NCI-H446 (cell line): ENCODE measurements at regions not wholly inside any gene's neighbourhood (a gene's known extent, or its start where the extent isn't known, plus 50 kb on each side); places are given as distances from the start of the nearest gene placed in this dataset.
"Not testable (repeated sequence)": the region's sequence is repeated elsewhere in the genome, so short reads cannot be mapped to it uniquely, and the experiment has no call there.

Experiments
- DNase-seq, 2 experiments: peaks; one replicate each; lab custom pipeline; 2025; lab: John Stamatoyannopoulos, UW

DNA sequence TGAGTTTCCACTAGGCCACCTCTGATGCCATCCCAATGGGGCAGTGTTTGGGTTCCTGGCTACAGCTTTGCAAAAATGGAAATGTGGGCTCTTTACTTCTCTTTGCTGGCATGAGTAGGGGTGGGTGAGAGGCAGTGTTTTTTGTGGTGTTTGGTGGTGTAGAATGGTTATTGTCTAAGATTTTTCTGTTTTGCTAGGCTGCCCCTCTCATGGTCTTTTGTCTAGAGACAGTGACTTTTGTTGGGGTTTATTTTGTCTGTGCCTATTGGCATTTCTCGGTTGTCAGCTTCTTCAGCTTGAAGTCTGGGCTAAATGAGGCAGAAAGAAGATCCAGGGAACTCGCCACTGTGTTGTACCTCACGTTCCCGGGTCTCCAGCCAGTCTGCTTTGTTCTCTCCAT is 112.1 kb downstream of the CENPF start:
- no peak for DNase-seq

DNA sequence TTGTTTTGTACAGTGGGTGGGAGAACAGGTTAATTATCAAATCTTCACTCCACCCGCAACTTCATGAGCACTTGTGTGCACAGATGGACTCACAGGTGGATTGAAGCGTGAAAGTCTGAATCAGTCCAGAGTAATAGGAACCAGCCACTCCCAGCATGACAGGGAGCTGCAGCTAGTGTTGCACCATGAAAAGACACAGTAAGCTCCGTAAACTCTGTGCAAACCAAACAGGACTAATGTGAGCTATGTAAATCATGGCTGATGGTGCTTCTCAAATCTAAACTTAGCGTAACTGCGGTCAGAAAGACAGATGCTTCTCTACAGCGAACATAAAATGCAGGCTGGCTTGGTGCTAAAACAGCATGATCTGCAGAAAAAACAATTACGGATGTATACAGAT is 114.4 kb downstream of the CENPF start:
- DNase-seq = no peak

DNA sequence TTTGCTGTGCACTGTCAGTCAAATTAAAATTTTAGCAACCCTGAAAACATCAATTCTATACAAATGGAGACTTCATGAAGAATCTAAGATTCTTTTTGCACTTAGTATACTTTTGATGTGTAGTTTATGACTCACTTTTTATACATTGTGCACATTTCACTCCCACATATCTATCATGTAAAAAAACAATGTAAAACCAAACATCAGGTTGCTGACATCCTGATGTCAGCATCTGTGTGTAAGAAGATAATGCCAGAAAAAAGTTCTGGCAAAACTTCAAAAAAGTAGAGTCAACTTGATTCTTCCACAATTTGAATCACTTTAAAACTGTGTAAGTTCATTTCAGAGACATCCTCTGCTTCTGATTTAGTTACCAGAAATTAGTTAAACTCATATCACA is 115.7 kb downstream of the CENPF start:
- no peak for DNase-seq

DNA sequence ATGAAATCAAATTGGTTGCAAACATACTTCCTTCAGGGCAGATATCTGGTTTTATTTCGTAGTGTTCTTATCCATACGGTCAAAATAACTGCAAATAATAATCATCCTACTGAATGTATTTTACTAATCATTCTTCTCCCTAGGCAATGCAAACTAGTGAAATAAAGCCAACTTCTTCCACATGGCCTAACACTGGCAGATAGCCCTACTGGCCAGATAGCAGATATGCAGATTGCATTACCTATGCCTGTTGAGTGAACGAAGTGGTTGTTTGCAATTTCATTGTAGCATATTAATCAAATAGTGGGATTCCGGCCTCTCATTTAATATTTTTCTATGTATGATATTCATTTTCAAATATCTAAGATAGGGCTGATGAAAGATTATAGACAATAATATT is 116.2 kb downstream of the CENPF start:
- DNase-seq = no peak

DNA sequence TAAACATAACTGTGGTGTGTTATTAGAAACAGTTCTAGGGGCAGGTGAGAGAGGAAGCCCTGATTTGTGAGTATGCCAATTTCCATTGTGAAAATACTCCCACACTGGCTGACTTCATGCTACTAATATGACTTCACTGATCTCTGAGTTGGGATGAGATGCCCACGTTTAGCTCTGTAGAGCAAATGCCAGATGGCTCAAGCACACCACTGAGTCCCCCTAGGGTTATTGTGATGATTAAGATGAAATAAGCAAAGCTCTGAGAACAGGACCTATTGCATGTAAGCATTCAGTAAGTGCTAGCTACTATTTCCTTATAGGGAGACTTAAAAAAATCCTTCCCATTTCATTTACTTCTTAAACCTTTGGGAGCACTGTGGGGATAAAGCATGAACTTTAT is 117.6 kb downstream of the CENPF start:
- no peak for DNase-seq

DNA sequence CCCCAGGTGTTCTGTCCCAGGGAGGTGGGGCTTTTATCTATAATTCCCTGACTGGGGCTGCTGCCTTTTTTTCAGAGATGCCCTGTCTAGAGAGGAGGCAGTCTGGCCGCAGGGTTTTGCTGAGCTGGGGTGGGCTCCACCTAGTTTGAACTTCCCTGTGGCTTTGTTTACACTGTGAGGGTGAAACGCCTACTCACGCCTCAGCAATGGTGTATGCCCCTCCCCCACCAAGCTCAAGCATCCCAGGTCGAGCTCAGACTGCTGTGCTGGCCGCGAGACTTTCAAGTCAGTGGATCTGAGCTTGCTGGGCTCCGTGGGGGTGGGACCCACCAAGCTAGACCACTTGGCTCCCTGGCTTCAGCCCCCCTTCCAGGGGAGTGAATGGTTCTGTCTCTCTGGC is 124.3 kb downstream of the CENPF start:
- no peak for DNase-seq

DNA sequence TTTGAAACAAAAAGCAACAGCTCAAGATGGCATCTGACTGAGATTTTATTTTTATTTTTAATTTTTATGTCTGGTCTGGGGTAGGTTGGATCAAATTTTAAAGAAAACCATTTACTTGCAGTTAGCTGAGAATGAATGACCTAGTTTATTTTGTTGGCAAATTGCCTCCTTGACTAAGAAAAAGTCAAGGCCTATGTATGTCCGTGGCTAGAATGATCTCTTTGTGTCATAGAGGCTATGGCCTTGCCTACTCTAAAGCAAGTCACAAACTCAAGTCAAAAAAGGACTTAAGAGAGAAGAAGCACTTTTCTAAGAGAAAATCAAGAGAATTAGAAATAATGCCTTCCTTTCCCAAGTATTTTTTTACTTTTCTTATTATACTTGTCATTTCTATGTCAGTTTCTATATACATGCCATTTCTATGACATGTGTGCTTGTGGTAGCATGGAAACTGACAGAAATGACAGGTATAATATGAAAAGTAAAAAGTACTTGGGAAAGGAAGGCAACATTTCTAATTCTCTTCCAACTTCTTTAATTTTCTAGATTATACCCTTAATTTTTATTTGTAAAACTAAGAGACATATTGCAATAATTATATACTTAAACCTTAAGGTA is 136.7 kb downstream of the CENPF start:
- no peak for DNase-seq

DNA sequence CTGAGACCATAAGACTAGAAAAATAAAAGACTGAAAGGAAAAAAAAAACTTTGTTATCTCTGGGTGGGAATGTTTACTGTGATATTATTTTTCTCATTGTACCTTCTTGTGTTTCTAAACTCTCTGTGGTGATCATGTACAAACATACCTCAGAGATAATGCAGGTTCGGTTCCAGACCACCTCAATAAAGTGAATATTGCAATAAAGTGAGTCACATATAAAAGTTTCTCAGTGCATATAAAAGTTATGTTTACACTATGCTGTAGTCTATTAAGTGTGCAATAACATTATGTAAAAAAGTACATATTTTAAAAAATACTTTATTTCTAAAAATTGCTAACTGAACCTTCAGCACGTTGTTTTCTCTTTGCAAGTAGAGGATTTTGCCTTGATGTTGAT is 137.5 kb downstream of the CENPF start:
- no peak for DNase-seq

DNA sequence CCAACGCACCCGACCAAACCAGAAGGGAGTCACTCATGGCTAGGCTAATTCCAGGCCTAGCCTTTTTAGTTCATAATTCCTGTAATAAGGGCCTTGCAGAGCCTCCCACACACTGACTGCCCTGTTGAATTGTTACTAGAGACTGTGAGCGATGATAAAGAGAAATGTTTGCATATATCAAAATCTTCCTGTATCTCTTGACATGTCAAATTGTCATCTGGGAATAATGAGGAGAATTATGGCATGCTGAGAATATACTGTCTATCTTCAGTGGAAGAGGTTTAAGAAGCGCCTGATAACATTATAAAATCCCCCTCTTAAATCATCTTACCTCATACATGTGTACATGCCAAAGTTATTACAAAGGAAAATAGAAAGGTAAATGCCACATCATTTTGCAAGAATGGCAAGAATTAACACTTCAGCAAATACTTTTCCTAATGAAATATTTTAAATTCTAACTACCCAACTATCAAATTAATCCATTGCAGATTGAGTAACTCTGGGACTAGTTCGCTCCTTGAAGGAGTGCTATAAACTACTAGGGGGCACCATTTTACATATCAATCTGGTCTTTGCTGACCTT is 144.1 kb downstream of the CENPF start:
- DNase-seq = no peak

DNA sequence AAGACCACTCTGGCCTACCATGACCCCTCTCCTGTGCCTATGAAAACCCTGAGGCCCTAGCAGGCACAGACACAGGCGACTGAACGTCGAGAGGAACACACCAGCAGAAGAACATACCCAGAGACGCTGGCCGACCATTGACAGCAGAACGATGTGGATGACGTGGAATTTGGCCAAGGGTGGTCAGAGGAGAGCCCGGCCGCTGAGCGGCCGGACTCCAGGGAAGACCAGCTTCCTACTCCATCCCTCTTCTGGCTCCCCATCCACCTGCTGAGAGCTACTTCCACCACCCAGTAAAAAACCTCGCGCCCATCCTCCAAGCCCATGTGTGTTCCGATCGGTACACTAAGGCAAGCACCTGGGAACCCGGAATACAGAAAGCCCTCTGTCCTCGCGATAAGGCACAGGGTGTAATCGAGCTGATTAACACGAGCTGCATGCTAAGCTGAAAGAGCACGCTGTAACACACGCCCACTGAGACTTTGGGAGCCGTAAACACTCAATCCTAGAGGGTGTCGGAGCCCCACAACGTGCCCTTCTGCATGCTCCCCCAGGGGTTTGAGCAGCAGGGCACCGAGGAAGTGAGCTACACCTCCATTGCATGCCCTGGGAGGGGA is 150.3 kb downstream of the CENPF start:
- DNase-seq = no peak

DNA sequence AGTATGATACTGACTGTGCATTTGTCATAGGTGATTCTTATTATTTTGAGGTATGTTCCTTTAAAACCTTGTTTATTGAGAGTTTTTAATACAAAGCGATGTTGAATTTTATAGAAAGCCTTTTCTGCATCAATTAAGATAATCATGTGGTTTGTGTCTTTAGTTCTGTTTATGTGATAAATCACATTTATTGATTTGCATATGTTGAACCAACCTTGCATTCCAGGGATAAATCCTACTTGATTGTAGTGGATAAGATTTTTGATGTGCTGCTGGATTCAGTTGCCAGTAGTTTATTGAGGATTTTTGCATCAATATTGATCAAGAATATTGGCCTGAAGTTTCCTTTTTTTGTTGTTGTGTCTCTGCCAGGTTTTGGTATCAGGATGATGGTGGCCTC is 158.0 kb downstream of the CENPF start:
- no peak for DNase-seq

DNA sequence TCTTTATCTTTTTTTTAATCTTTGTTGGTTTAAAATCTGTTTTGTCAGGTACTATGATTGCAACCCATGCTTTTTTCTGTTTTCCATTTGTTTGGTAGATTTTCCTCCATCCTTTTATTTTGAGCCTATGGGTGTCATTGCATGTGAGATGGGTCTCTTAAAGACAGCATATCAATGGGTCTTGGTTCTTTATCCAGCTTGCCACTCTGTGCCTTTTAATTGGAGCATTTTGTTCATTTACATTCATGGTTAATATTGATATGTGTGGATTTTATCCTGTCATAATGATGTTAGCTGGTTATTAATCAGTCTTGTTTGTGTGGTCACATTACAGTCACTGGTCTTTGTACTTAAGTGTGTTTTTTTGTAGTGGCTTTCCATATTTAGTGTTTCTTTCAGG is 159.9 kb downstream of the CENPF start:
- DNase-seq = no peak

DNA sequence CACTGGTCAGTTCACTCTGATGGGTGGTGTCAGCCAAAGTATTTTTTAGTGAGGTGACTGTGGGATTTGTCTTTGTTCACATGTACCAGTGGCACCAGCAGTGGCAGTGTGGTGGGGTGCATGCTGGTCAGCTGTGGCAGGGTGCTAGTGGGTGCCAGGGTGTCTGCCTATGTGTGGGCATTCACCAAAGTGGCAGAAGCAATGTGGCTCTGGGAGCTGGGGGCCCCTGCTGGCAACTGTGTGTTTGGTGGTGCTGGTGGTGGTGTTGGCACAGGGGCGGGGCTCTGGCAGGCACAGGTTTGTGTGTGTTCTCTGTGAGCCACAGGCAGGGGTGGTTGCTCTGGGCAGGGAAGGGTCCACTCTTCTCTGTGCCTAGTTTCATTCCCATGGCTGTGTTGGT is 161.5 kb downstream of the CENPF start:
- no peak for DNase-seq

DNA sequence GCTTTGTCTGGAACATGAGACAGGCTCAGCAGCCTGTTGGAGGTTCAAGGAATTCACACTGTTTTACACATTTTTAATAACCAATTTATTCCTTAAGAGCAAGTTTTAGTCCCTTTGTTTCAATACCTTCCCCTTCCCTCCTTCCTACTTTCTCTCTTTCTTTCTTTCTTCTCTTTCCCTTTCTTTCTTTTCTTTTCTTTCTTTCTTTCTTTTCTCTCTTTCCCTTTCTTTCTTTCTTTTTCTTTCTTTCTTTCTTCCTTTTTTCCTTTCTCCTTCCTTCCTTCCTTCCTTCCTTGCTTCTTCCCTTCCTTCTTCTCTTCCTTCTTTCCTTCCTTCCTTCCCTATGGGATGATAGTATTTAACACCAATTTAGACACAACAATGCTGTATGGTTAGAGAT is 164.2 kb downstream of the CENPF start:
- no peak for DNase-seq

DNA sequence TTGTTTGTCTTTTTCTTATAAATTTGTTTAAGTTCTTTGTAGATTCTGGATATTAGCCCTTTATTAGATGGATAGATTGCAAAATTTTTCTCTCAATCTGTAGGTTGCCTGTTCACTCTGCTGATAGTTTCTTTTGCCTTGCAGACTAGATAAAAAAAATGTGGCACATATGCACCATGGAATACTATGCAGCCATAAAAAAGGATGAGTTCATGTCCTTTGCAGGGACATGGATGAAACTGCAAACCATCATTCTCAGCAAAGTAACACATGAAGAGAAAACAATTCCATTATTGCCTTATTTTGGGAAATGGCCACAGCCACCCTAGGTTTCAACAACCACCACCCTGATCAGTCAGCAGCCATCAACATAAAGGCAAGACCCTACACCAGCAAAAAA is 166.7 kb downstream of the CENPF start:
- DNase-seq = not testable (repeated sequence)

DNA sequence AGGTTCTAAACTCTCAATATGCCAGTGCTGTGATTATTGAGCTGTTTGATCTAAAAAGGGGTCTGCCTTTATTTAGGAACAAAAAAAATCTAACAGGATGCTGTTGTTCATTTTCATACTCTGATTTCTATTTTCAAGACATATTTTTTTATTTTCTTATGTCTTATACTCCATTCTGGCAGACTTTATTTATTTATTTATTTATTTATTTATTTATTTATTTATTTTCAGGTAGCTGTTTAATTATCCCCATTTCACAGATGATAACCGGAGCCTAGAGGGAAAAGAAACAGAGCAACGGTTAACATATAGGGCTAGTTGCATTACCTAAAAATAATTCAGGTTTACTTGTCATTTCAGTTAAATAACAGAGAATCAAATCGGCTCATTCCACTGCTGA is 174.4 kb downstream of the CENPF start:
- DNase-seq = no peak

DNA sequence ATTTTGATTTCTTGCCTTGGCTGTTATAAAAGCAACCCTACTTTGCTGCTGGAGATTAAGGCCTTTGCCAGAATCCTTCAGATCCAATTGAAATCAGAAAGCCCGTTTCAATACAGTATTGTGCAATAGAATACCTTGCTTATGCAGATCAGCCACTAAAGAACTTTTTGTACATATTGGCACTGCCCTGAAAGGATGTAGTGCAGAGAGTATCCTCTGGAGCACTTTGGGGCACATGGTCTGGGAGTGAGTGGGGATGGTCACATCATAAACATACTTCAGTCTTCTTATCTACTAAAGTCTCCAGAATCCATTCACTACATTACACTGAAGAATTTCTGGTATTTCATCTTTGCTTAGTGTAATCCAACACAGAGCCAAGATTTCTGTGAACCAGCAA is 189.0 kb downstream of the CENPF start:
- DNase-seq = no peak

DNA sequence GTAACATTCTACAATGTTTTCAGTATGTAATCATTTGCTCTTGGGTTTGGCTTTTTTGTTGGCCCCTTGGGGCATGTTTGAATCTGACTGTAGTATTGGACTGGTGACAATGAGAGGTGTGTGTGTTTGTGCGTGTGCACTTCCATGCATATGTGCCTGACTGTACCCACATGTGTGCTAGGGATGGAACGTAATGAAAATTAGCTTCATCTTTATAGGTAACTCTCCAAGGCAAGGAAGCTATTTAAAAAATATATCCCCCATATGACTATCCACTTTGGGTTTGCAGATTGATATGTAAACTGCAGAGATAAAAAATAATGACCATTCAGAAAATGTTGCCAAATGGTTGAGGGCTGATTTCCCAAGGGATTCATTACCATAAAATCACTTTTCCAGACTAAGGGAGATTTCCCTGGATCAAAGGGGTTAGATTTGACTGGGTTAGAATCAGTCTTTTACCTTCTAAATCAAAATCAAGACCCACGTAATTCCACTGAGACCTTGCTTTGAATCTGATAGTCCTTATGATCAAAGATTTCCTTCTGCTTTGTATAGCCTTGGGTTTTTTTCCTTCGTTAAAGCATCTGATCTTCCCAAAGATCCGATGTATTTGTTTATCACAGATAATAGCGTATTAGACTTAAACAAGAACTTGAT is 189.7 kb downstream of the CENPF start:
- no peak for DNase-seq

DNA sequence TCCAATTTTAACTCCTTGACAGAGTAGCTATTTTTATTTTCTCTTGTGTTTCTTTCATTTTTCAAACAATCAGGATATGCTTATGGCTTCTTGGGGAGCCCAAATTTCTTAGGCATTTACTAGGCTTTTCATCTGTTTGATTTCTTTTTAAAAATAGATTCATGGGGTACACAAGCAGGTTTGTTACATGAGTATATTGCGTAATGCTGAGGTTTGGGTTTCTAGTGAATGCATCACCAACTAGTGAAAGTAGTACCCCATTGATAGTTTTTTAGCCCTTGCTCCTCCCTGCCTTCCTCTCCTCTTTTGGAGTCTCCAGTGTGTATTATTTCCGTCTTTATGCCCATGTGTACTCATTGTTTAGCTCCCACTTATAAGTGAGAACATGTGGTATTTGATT is 190.7 kb downstream of the CENPF start:
- DNase-seq = no peak

DNA sequence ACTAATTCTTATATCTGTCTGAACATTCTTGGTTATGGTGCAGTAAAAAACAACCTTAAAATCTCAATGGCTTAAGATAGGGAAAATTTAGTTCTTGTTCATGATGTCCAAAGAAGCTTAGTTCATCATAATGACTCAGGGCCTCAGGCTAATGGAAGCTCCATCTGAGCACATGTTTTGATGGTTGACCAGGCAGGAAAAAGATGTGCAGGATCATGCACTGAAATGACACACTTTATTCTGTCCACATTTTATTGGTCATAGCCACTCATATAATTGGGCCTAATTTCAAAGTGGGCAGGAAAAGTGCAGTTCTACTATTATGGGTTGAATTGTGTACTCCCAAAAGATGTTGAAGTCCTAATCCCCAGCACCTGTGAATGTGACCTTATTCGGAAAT is 198.2 kb downstream of the CENPF start:
- DNase-seq = no peak

DNA sequence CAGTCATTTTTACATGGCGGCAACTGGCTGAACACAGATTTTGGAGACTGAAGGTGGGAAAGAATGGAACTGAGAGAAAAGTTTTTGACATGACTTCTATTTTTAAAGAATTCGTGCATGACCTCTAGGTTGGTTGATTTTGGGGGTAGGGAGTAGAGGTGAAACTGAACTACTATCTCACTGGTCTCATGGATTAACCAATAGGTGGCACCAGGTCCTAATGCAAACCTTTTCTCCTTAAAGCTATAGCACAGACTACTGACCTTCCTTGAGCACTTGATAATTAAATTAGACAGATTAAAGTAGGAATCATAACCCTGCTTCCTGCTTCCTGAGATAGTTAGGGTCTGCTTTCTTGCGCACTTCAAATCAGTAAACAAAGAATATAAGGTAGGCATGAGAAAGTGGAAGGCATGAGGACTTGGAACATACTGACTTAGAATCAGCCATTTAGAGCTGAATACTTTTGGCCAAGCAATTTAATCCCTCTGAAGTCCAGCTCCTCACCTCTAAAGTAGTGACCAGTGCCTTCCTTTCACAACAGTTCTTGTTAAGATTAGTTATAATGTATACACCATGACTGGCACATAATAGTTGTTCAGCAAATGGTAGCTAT is 206.0 kb downstream of the CENPF start:
- DNase-seq = no peak

DNA sequence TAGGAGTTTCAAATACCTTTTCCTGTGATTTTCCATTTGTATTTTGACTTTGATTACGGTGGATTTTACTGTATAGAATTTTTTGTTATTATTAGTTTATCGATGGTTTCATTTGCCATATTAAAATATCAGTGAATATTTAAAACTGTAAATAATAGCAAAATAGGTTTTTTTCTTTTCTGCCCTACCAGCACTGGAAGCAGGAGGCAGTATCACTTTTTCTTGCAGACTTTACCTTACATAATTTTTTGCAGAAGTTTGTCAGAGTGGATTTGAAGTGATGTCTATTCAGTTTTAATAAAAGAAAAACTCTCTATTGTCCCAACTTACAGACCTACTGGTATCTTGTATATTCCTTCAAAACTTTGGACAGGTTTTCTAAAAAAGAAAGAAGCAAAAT is 213.6 kb downstream of the CENPF start:
- no peak for DNase-seq
